ENCODE measurements at regions not wholly inside any gene's neighbourhood (a gene's known extent, or its start where the extent isn't known, plus 50 kb on each side); places are given as distances from the start of the nearest gene placed in this dataset.

DNA sequence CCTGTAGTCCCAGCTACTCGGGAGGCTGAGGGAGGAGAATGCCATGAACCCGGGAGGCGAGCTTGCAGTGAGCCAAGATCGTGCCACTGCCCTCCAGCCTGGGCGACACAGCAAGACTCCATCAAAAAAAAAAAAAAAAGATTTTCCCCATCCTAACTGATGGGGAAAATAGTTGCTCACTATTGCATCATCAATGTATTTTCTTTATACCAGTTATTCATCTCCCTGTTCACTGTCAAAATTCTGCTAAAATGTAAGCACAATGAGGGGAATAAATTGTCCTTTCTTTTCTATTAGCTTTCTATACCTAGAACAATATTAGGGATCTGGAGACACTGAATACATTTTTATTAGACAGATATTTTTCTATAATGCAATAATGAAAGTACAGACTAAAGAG, 561.3 kb downstream of the CCER1 start:
- DNase-seq (no peak), ATAC-seq (no peak)
- H3K9me3 ChIP-seq, result peaks cover 0 to 51% (median 24%) of the 10 kb centered on the region in 11 donors
- WGBS, 2 donors, result 92 to 94% methylated on average over 5 of the region's 5 CpGs
- H3K27me3 ChIP-seq, result peaks cover 0 to 3% (median 0%) of the 10 kb centered on the region in 7 donors
- no peak overlapping the region for H3K4me3 ChIP-seq
- no peak overlapping the region for H3K27ac ChIP-seq
- no peaks in the 10 kb centered on the region for H3K4me1 ChIP-seq
- TF ChIP-seq, protein P1, sequence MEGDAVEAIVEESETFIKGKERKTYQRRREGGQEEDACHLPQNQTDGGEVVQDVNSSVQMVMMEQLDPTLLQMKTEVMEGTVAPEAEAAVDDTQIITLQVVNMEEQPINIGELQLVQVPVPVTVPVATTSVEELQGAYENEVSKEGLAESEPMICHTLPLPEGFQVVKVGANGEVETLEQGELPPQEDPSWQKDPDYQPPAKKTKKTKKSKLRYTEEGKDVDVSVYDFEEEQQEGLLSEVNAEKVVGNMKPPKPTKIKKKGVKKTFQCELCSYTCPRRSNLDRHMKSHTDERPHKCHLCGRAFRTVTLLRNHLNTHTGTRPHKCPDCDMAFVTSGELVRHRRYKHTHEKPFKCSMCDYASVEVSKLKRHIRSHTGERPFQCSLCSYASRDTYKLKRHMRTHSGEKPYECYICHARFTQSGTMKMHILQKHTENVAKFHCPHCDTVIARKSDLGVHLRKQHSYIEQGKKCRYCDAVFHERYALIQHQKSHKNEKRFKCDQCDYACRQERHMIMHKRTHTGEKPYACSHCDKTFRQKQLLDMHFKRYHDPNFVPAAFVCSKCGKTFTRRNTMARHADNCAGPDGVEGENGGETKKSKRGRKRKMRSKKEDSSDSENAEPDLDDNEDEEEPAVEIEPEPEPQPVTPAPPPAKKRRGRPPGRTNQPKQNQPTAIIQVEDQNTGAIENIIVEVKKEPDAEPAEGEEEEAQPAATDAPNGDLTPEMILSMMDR (IDR thresholded peaks at IDR 0.05), result no peak
- intact Hi-C loops (cut with DNase I), result no loop called here
- H3K36me3 ChIP-seq, result no peaks in the 10 kb centered on the region

DNA sequence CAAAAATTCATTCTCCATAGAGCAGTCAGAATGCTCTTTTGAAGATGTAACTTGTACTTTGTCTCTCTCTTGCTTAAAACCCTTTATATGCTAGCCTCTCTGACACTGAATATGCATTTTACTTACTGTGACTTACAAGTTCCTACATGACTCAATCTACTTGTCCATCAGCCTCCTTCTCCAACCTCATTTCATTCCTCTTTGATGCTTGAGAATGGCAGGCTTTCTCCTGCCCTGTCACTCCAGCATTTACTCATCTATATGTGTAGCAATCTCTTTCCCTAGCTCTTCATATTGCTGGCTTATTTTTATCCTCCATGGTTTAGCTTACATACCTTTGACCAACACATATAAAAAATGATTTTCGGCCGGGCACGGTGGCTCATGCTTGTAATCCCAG, 561.9 kb downstream of the CCER1 start:
- TF ChIP-seq, protein P1 (IDR thresholded peaks at IDR 0.05), result no peak
- intact Hi-C loops (cut with DNase I), result no loop called here
- Histone ChIP-seq H3K4me3 (no peak overlapping the region), H3K27me3 (peaks cover 0 to 6% (median 0%) of the 10 kb centered on the region in 7 donors), H3K9me3 (peaks cover 0 to 56% (median 24%) of the 10 kb centered on the region in 11 donors), H3K36me3 (no peaks in the 10 kb centered on the region), H3K27ac (no peak overlapping the region), H3K4me1 (no peaks in the 10 kb centered on the region)
- ATAC-seq (no peak), DNase-seq (no peak)
- WGBS, 2 donors, result 72 to 97% methylated on average over 3 of the region's 3 CpGs

DNA sequence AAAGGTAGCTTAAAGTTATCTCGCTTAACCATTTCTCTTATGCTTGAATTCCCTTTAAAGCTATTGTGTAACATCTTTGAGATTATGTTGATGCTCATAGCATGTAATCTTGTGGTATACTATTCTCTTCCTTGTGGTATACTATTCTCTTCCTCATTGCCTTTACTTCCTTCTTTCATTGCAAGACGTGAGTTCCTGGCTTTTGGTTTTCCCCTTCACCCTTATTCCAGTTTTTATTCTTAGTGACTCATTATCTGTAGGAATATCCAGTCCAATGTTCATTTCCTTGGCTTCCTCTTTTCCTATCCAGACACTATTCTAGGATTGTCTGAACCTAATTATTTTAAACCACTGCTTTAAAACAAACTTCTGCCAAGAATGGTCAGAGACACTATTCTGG, 564.0 kb downstream of the CCER1 start:
- peaks cover 0 to 45% (median 13%) of the 10 kb centered on the region in 11 donors for H3K9me3 ChIP-seq
- 68 to 70% methylated on average over 2 of the region's 2 CpGs for WGBS, 2 donors
- H3K4me3 ChIP-seq, result no peak overlapping the region
- TF ChIP-seq, protein P1 (IDR thresholded peaks at IDR 0.05), result no peak
- H3K4me1 ChIP-seq, result no peaks in the 10 kb centered on the region
- H3K27ac ChIP-seq, result no peak overlapping the region
- intact Hi-C loops (cut with DNase I), result no loop called here
- ATAC-seq (no peak), DNase-seq (no peak)
- H3K27me3 ChIP-seq, result peaks cover 0 to 10% (median 0%) of the 10 kb centered on the region in 7 donors
- H3K36me3 ChIP-seq, result no peaks in the 10 kb centered on the region

DNA sequence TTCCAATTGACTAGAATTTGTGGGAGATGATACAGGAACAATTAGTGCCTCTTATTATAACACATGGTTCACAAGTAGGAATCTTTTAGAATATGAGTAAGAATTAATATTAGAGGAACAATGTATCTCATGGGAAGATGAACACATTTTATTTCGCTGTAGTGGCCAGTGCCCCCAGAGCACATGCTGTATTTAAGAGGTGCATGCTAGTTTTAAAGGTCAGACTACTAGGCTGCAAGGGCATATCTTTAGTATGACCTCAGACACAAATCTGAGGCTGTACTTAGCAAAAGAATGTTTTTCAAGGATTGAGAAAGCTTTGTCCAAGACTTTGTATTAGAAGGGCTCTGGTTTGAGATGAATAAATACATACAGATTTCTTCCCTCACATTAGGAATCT, 586.9 kb downstream of the CCER1 start:
- H3K4me3 ChIP-seq, result no peak overlapping the region
- DNase-seq (no peak), ATAC-seq (no peak)
- H3K9me3 ChIP-seq, result no peaks in the 10 kb centered on the region
- no peaks in the 10 kb centered on the region for H3K27me3 ChIP-seq
- H3K27ac ChIP-seq, result no peak overlapping the region
- WGBS, 2 donors, result 83 to 94% methylated on average over 1 of the region's 1 CpG
- intact Hi-C loops (cut with DNase I), result no loop called here
- no peaks in the 10 kb centered on the region for H3K4me1 ChIP-seq
- TF ChIP-seq, protein P1 (IDR thresholded peaks at IDR 0.05), result no peak
- H3K36me3 ChIP-seq, result no peaks in the 10 kb centered on the region

All from heart right ventricle (tissue), 16 donors.